HG03039 (cell line): ENCODE measurements at regions not wholly inside any gene's neighbourhood (a gene's known extent, or its start where the extent isn't known, plus 50 kb on each side); places are given as distances from the start of the nearest gene placed in this dataset.

ENCODE experiments used
- ATAC-seq: cut with Tn5 transposase; IDR thresholded peaks from one replicate; pipeline ENCODE4 v1.9.1; 2021; ENCODE audit warnings: mild to moderate bottlenecking, moderate library complexity; ENCODE audit not compliant: unreplicated experiment

DNA sequence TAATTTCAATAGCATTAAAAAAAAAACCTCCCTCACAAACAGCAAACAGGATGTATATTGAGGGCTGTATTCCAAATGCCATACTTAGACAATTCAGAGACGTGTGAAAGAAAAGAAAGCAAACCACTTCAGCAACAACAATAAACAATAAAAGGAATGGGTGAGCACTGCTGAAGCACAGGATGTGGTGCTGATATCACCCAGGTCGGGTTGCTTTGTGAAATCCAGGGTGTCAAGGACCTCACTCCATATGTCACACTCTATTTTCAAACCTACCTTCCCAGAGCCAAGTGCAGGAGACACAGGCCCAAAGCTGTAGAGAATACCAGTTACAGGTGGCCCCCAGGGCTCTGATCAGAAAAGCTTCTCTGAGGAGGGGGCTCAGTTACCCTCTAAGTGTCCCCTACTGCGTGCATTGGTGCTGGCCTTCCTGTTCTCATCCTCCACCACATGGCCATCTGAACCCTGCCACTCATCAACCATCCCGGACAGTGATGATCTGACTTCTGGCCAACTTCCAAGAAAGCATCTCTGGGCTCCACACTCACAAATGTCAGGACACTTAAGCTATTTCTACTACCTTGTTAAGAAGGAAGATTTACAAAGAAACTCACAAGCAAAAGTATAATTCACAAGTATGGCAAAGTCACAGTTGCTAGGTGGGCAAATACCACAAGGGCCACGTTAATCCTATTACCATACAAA lies 363.0 kb downstream of the SS18 start:
- ATAC-seq = no peak

DNA sequence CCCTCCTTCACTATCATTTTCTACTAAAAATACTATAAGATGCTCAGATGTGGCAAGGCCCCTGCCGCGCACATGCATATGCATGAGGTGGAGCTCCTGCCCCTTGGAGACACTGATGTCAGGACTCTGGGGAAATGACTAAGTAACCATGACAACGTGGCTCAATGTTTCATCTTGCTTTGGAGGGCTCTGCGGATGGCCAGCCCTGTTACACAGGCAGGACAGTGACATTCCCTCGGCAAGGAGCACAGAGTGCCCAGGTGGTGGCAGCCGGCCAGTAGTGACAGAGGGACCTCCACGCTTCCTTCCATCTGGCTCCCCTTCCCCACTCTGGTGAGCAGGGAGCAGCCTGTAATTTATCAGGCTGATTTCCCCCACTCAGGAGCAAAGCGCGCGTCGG lies 364.1 kb downstream of the SS18 start:
- no peak for ATAC-seq

DNA sequence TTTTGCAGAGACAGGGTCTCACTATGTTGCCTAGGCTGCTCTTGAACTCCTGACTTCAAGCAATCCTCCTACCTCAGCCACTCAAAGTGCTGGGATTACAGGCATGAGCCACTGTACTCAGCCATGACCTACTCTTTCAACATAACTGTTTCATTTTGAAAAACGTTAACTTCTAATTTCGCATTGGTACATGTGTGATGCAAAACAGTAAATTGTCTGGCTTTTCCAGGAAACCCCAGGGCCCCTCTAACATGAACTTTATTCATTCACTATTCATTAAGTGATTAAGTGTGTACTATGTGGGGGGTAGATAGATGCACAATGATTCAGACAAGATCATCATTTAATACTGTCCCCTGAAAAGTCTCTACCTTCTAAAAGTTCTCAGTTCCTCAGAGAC lies 364.9 kb downstream of the SS18 start:
- no peak for ATAC-seq

DNA sequence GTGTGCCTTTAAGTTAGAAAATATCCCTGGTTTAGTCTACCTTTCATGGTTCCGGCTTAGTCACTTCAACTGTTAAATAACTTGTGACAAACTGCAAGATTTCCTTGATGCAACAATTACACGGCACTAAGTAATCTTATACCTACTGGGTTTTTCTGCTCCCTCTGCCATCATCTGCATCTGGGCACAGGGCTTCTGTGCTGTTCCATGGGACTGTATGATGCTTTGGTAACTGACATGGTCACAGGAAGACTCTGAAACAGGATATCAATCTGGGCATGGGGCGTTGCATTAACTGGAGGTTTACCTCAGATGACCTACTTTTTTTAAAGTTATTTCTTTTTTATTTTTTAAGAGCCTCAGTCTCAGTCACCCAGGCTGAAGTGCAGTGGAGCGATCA lies 365.4 kb downstream of the SS18 start:
- ATAC-seq = no peak

DNA sequence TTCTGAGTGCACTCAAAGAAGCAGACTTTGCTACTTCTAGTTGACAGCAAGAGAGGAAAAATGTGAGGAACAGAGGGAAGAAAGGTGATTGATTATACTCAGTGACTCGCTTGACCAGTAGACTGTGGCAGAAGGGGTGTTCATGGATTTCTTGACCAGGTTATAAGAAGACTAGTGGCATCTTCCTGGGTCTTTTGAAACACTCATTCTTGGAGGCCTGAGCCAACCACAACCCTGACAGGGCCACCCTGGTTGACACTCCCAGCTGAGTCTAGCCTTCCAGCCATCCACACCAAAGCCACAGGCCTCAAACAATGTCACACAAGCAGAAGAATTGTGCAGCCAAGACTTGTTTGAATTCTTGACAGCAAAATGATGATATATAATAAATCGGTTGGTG lies 366.3 kb downstream of the SS18 start:
- no peak for ATAC-seq

DNA sequence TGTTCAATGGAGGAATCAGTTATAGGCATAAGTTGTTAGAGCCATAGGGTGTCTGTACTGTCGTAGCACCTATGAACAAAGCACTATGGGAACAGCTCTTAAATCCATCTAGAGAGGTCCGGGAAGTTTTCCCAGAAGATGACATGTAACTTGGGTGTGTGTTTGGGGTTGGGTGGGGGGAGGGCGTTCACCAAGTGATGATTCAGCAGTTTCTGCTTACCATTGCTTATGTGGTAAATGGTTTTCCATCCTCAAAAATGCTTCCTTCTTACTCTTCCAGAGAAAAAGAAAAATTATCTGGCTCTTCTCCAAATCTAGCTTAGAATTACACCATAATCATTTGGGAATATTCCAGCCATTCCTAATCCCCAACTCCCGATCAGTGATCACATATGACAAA lies 361.1 kb upstream of the ZNF521 start:
- ATAC-seq = no peak

DNA sequence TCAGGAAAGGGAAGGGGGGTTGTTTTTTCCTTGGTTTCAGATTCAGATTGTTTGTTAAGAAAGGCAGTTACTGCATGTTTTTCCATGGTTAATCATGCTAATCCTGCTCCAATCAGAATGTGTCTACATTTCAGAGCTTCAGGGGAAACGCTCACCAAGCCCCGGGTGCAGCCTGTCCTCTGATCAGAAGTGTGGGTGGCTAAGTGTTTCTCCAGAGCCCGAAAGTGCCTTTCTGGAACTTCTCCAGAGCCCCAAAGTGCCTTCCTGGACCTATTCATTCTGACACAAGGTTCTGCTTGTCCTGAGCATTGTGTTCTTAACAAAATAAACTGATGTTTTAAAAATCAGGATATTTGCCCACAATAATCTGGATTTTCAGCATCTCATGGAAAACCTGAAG lies 359.0 kb upstream of the ZNF521 start:
- ATAC-seq = no peak

DNA sequence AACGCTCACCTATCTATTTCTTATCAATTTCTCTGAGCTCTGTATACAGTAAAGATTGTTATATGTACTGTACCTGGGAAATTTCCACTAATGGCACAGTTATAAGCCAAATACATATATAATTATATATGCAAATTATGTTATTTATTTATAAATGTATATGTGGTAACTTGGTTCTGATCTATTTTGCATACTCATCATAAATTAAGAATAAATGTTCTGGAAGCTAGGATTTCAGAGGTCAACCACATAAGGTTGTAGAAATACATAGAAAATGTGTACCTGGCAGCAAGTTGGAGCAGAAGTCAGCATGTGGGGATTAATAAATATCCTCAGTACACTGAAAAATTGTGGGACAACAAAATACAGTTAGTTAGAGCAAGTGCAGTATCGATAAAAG lies 353.7 kb upstream of the ZNF521 start:
- ATAC-seq = no peak

DNA sequence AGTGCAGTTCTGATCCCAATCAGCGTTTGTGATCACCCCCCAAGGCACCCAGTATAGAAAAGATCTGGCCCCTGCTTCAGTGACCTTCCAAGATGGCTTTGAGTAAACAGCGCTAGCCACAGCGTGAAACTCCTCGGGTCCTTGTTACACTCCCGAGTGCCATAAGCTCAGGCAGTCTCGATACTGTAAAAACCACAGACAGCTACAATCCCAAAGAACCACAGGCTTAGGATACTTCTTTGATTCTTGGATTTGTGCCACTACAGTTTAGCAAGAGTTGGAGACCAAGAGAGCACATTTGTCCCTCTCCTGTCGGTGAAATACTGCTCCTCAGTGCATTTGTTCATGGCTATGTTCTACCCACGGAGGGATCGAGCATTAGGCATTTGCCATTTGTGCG lies 352.5 kb upstream of the ZNF521 start:
- ATAC-seq = no peak

DNA sequence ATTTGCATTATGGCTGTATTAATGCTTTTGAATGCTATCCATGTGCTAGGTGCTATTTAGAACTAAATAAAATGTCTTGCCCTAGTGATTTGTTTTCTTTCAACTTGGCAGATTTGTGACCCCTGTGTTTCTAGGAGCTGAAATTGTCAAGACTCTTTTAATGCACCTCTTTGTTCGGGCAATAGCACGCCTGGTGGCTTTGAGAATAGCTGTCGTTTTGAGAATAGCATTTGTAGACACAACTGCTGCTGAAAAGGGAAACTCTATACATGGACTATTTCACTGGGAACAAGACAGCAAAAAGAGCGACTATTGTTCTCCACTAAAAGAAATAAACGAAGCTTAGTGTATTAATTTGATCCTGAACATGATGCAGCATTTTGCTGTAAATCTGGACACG lies 352.1 kb upstream of the ZNF521 start:
- ATAC-seq = no peak

DNA sequence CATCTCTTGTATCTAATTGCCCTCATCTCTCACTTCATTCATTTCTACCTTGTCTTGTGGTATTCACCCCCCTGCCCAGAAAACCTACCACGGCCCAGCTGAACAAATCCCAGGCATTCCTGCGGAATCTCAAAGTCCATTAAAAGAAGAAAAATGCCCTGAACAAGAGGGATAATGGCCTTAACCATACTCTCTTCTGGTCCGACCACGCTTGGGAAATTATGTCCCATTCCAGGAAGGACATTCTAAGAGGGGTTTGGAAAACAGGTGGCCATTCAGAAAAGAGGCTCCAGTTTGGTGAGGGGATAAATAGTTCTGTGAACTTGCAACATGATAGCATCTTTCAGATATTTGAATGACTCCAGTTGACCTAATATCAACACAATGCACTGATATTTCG lies 349.9 kb upstream of the ZNF521 start:
- no peak for ATAC-seq

DNA sequence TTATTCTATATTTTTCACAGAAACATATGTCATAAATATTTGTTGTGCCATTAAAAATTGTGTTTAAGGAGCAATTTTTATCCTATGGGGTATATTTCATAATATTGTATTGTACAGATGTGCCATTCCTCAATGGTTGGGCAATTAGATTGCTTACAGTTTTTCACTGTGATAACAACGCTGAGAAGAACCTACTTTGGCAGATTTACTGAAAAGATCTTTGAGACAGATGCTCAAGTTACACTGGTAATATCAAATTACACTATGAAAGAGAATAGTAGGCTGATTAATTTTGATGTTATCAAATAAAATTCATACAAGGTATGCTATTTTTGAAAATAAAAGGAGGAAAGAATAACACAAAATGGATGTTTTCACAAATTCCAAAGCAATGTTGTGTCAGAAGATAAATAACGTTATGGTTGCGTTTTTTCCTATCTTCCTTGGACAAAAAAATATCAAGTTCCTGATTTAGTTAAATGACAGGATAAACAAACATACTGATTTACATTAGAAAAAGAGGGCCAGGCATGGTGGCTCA lies 335.1 kb upstream of the ZNF521 start:
- no peak for ATAC-seq

DNA sequence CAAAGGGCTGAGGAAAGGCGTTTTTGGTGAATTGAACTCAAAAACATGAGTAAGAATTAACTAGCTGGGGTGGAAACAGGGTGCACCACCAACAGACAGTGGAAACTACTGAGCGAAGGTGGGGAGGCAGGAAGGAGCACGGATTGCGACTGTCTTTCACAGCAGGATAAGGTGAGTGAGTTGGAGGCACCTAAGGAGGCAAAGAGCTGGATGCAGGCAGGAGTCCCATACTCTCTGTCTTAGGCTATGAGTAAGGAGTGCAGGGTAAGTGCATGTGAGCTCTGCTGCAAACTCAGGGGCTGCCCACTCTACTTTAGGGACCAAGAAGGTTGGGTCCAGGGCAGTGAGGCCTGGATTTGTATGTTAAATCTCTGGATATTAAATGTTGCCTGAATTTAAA lies 333.1 kb upstream of the ZNF521 start:
- no peak for ATAC-seq

DNA sequence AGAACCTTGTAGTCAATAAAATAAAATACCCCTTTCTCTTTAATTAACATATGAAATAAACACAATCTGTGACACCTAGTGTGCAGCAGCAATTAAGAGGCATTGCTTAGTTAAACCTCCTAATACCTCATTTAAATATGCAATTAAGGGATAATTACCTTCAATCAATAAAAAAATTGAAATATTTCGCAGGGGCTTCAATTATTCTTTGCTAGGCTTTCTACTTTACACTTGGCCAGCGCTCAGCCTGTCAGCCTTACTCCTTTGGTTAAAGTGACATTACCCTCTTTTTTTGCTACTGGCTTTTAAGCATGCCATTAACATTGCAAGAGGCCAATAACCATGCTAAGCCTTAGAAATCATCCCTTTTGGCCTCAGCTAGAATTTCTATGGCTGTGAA lies 327.5 kb upstream of the ZNF521 start:
- ATAC-seq = no peak

DNA sequence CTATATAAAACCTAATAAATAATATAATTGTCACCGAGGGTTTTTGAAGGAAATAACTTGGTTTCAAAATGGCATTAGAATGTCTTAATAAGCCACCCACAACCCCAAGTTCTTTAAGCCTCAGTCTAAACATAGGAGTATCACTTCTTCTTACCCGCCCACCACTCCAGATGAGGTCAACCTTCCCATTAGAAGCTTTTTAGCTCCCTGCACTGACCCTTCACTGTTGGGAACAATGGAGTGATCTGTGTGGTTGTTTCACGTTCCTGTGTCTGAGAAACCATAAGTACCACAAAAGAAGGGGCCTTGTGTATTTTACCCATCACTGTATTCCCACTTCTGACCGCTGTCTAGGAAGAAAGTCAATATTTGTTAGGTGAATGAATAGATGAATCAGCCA lies 326.3 kb upstream of the ZNF521 start:
- ATAC-seq = no peak

DNA sequence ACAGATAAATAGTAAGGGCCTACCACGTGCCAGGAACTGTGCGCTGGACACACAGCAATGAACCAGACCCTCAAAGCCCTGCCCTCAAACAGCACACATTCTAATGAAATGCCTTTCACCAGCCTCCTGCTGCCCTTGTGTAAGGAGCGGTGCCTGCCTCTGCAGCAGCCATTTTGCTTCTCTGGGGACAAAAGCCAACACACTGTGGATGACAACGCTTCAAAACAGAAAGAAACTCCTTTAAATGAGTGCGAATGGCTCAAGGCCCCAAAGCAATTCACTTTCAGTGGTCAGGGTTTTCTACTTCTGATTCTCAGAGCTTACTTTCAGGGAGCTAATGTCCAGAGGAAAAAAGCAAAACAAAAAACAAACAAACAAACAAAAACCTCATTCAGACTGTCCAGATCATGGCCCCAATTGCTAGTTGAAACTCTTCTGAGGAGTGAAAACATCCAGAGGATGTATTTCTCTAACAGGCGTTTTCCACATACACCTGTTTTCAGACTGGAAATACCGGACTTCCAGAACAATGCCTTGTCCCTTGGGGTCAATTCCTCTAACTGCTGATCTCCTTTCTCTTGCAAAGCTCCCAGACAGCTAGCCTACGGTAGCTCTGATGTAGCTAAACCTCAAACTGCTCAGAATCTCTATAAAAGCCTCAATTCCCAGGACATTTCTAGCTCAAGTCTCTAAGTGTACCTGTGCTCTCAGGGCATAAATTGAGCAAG lies 323.3 kb upstream of the ZNF521 start:
- no peak for ATAC-seq

DNA sequence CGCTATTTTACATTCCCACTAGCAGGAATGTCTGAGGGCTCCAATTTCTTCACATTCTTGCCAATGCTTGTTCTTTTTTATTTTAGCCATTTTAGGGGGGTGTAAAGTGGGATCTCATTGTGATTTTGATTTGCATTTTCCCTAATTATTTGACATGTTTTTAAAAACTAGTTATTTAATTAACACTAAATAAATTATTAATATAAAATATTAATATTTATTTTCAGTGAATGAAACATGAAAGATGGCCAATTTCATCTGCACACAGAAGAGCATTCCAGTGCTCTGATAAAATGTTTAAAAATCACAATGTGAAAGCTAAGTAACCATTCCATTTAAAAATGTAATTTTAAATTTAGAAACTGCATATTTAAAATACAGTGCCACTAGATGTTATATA lies 322.2 kb upstream of the ZNF521 start:
- no peak for ATAC-seq

DNA sequence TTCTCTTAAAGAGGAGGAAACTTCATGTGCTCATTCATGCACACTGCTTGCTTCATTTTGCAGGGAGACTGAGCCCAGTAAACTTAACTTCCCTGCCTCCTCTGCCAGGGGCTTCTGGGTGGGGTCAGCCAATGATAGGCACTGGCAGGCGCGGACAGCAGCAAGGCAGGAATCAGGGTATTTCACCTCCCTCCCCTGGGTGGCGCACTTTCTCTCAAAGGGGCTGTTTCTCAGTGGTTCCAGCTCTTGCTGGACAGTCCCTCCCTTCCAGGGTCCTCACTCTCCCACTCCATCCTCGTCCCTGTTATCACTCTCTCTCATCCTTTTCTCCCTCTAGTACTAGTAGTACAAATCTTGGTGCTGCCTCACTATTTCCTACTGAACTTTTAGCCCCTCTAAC lies 320.5 kb upstream of the ZNF521 start:
- no peak for ATAC-seq

DNA sequence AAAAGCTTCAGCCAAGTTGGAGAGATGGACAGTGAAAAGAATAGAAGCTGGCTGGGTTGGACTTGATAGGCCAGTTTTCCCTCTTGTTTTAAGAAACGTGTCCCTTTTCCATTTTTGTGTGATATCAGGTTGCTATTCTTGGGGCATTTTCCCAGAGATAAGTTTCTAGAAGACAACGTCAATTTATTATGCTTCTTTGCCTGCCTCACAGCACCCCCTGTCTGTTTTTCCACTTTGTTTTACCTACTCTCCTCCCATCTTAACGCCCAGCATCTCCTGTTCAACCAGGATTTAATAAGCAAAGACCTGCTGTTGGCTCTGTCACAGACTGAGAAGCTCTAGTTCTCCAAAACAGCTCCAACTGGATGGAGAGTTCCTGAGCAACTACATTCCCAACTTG lies 317.8 kb upstream of the ZNF521 start:
- ATAC-seq = no peak

DNA sequence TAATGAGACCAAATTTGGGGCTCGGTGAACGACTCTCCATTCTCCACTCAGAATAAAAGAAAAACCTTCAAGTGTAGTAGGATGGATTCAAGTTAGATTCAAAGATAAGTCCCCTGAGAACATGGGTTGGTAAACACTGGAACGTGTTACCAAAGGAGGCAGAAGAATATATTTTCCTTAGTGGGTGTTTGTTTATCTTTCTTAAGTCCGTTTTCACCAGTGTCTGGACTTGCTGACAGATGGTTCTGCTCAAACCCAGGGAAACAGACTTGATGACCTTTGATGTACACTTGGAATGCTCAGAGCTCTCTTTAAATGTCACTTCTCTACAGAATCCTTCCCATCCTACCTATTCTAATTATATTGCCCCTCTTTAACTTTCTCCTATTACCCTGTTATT lies 310.3 kb upstream of the ZNF521 start:
- no peak for ATAC-seq

DNA sequence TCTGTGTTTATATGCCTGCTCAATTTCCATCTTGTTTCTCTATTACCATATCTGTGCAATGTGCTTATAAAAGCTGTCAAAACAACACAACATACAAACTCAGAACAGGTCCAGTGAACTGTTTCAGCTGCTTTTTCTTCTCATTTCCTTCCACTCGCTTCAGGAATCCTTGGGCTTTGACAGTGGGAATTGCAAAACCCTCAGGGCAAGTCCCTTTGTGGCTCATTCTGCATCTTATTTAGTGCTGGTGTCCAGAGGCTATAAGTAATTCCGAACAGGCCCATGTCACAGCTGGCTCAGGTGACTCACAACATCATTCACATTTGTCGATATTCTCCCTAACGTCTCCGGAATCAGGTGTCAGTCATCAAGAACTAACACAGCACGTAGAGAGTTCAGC lies 309.9 kb upstream of the ZNF521 start:
- ATAC-seq = no peak

DNA sequence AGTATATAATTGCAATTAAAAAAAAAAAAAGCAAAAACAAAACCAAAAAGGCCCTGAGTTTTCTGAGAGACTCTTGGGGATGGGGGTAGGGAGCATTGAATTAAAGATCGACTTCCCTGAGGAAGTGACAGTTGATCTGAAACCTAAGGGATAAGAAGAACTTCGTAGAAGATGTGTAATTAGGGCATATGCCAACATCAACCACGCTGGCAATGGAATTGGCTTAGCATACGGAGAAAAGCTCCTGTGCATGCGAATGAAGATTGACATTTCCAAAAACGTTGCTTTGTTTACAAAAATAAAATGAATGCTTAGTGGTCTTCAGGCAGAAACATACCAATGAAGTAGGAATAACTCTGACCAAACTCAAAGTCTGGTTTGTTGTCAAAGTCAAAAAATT lies 307.6 kb upstream of the ZNF521 start:
- ATAC-seq = no peak

DNA sequence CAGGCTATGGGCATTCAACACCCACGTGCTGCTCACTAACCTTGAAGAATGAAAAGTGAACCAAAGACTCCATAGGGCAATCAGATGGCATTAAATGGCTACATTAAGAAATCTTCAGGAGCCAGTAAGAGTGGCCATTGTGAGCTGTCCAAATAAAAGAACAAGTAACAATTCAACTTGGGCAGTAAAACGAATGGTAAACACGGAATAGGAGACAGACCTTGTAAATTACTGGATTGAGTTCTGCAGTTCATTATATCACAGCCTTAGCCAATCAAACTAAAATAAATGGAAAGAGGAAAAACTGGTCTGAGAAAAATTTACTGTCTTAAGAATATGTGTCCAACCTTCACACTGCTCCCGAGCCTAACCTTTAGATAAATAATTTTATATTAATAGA lies 306.5 kb upstream of the ZNF521 start:
- no peak for ATAC-seq
